GM23338 (cell line): ENCODE measurements at regions not wholly inside any gene's neighbourhood (a gene's known extent, or its start where the extent isn't known, plus 50 kb on each side); places are given as distances from the start of the nearest gene placed in this dataset.

Source experiments
- ATAC-seq: fragments of 200-7000 bp; cut with Tn5 transposase; 3 replicates; pipeline ENCODE4 v1.9.1; 2020
- DNase-seq: peaks from one replicate; pipeline ENCODE4 v3.0.0-alpha.2; 2015; ENCODE audit warnings: low spot score
- H2AFZ ChIP-seq: fragments of 200-600 bp; sonication (generic); 2 replicates; pipeline ENCODE4 v1.8.0; 2016; ENCODE audit warnings: antibody characterized with exemption, mild to moderate bottlenecking, moderate library complexity
- H3F3A ChIP-seq: fragments of 200-600 bp; sonication (generic); replicated peaks from 2 replicates; pipeline ENCODE4 v1.8.0; 2017; ENCODE audit warnings: antibody characterized with exemption, mixed run types, low read depth
- H3K27ac ChIP-seq: fragments of 200-600 bp; sonication (generic); 2 replicates; pipeline ENCODE4 v1.6.1; 2016; ENCODE audit warnings: low read depth
- H3K27me3 ChIP-seq: fragments of 200-600 bp; sonication (generic); 2 replicates; pipeline ENCODE4 v1.8.0; 2016; ENCODE audit warnings: mild to moderate bottlenecking, mixed run types, moderate library complexity; ENCODE audit not compliant: insufficient read depth
- H3K36me3 ChIP-seq: fragments of 200-600 bp; sonication (generic); 2 replicates; pipeline ENCODE4 v1.8.0; 2016; ENCODE audit warnings: mild to moderate bottlenecking; ENCODE audit not compliant: insufficient read depth
- H3K4me1 ChIP-seq: fragments of 200-600 bp; sonication (generic); 2 replicates; pipeline ENCODE4 v1.8.0; 2016; ENCODE audit warnings: mild to moderate bottlenecking, moderate library complexity; ENCODE audit not compliant: insufficient read depth
- H3K4me2 ChIP-seq: fragments of 200-600 bp; sonication (generic); 2 replicates; pipeline ENCODE4 v1.7.1; 2017; ENCODE audit warnings: mixed run types
- H3K4me3 ChIP-seq: fragments of 200-600 bp; sonication (generic); 2 replicates; pipeline ENCODE4 v1.6.1; 2016; ENCODE audit warnings: mixed run types
- H3K79me2 ChIP-seq: fragments of 200-600 bp; sonication (generic); replicated peaks from 2 replicates; pipeline ENCODE4 v1.8.0; 2017; ENCODE audit warnings: mild to moderate bottlenecking; ENCODE audit not compliant: insufficient read depth
- H3K9me2 ChIP-seq: fragments of 200-600 bp; sonication (generic); 2 replicates; pipeline ENCODE4 v1.8.0; 2017; ENCODE audit not compliant: insufficient read depth
- H4K20me1 ChIP-seq: fragments of 200-600 bp; sonication (generic); replicated peaks from 2 replicates; pipeline ENCODE4 v1.8.0; 2017; ENCODE audit warnings: mild to moderate bottlenecking; ENCODE audit not compliant: insufficient read depth
- H3K27ac Mint-ChIP-seq: 2 replicates; pipeline ENCODE4 v1.8.0; 2020; ENCODE audit warnings: inconsistent platforms, mild to moderate bottlenecking, moderate library complexity, mixed read lengths
- H3K27me3 Mint-ChIP-seq: 3 replicates; pipeline ENCODE4 v1.8.0; 2022; ENCODE audit warnings: low read depth, mild to moderate bottlenecking, moderate library complexity, mixed read lengths, inconsistent platforms; ENCODE audit not compliant: insufficient read depth, poor library complexity
- H3K36me3 Mint-ChIP-seq: 3 replicates; pipeline ENCODE4 v1.8.0; 2021; ENCODE audit warnings: low read depth, mild to moderate bottlenecking, inconsistent platforms, moderate library complexity, mixed read lengths
- H3K4me1 Mint-ChIP-seq: 3 replicates; pipeline ENCODE4 v1.8.0; 2020; ENCODE audit warnings: mild to moderate bottlenecking, inconsistent platforms, mixed read lengths
- H3K4me3 Mint-ChIP-seq: 3 replicates; pipeline ENCODE4 v1.8.0; 2021; ENCODE audit warnings: moderate library complexity, mild to moderate bottlenecking, inconsistent platforms, mixed read lengths
- H3K9me3 Mint-ChIP-seq: 3 replicates; pipeline ENCODE4 v1.8.0; 2020; ENCODE audit warnings: moderate library complexity, mild to moderate bottlenecking, inconsistent platforms, mixed read lengths
- CREB1 ChIP-seq: fragments of 250-450 bp; sonication (Bioruptor Pico); IDR thresholded peaks from 2 replicates; pipeline ENCODE4 v1.5.0; 2020; ENCODE audit warnings: low read depth, mild to moderate bottlenecking, moderate library complexity
- EZH2phosphoT487 ChIP-seq: fragments of 200-600 bp; sonication (generic); IDR thresholded peaks from one replicate; pipeline ENCODE4 v1.8.1; 2018; ENCODE audit warnings: antibody characterized with exemption; ENCODE audit not compliant: unreplicated experiment
- NANOG ChIP-seq: IDR thresholded peaks from 2 replicates; pipeline ENCODE4 v1.6.1; 2016; ENCODE audit warnings: antibody characterized with exemption, borderline replicate concordance
- POLR2AphosphoS5 ChIP-seq: IDR thresholded peaks from 2 replicates; pipeline ENCODE4 v1.6.1; 2016; ENCODE audit warnings: antibody characterized with exemption, low read depth
- STAT1 ChIP-seq: IDR thresholded peaks from one replicate; pipeline ENCODE4 v1.6.1; 2016; ENCODE audit warnings: antibody characterized with exemption; ENCODE audit not compliant: unreplicated experiment
- TF ChIP-seq, protein P1 (sequence below), 2 experiments: fragments of 200-600 bp in 1 of 2; sonication (generic) in 1 of 2; conservative IDR thresholded peaks; 2 replicates each; pipeline versions ENCODE4 v1.5.1 to v1.6.1; 2016 to 2017; ENCODE audit warnings: antibody characterized with exemption in 2 of 2, low read depth in 2 of 2, mild to moderate bottlenecking in 2 of 2, moderate library complexity in 1 of 2
- TF ChIP-seq, protein P2 (sequence below): fragments of 250-450 bp; sonication (Bioruptor Pico); IDR thresholded peaks from 2 replicates; pipeline ENCODE4 v1.5.0; 2020; ENCODE audit warnings: mild to moderate bottlenecking, moderate library complexity
- TF ChIP-seq, protein P3 (sequence below): IDR thresholded peaks from 2 replicates; pipeline ENCODE4 v1.6.1; 2016; ENCODE audit warnings: antibody characterized with exemption
- TF ChIP-seq, protein P4 (sequence below): IDR thresholded peaks from one replicate; pipeline ENCODE4 v1.6.1; 2018; ENCODE audit warnings: antibody characterized with exemption; ENCODE audit not compliant: unreplicated experiment

DNA sequence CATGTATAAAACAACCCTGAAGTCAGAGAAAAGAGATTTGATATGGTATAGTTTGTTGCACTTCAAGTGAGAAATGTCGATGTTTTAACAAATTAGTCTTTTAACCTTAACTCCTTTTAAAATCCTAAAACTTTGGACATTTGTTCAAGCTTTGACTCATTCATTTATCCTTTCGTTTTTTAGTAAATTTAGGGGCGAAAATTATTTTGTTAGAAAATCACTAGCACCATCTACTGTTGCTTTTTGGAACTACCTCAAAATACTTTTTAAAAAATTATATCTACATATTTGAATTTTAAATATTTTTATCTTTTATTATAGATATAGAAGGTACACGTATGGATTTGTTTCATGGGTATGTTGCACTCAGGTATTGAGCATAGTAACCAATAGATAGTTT is 165.1 kb upstream of the POF1B start:
- no peaks in the 10 kb centered on the region for H3K36me3 Mint-ChIP-seq
- no peaks in the 10 kb centered on the region for H3K9me3 Mint-ChIP-seq
- no peak overlapping the region for H3K4me3 Mint-ChIP-seq
- Histone ChIP-seq H3F3A (no peaks in the 10 kb centered on the region), H4K20me1 (no peaks in the 10 kb centered on the region), H3K4me3 (no peak overlapping the region), H3K4me1 (peaks cover 3% of the 10 kb centered on the region), H3K79me2 (no peaks in the 10 kb centered on the region), H2AFZ (no peak overlapping the region), H3K4me2 (no peak overlapping the region), H3K27ac (no peak overlapping the region), H3K9me2 (no peaks in the 10 kb centered on the region), H3K27me3 (no peaks in the 10 kb centered on the region), H3K36me3 (no peaks in the 10 kb centered on the region)
- peaks cover 4% of the 10 kb centered on the region; the same call in 2 of the 3 replicates for H3K4me1 Mint-ChIP-seq
- no peaks in the 10 kb centered on the region for H3K27me3 Mint-ChIP-seq
- no peak overlapping the region for H3K27ac Mint-ChIP-seq
- DNase-seq (no peak), ATAC-seq (no peak)
- TF ChIP-seq, protein P1, sequence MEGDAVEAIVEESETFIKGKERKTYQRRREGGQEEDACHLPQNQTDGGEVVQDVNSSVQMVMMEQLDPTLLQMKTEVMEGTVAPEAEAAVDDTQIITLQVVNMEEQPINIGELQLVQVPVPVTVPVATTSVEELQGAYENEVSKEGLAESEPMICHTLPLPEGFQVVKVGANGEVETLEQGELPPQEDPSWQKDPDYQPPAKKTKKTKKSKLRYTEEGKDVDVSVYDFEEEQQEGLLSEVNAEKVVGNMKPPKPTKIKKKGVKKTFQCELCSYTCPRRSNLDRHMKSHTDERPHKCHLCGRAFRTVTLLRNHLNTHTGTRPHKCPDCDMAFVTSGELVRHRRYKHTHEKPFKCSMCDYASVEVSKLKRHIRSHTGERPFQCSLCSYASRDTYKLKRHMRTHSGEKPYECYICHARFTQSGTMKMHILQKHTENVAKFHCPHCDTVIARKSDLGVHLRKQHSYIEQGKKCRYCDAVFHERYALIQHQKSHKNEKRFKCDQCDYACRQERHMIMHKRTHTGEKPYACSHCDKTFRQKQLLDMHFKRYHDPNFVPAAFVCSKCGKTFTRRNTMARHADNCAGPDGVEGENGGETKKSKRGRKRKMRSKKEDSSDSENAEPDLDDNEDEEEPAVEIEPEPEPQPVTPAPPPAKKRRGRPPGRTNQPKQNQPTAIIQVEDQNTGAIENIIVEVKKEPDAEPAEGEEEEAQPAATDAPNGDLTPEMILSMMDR (conservative IDR thresholded peaks at IDR 0.05; ENCODE audit: low read depth in 2 of 2) = peak in 1 of 2 experiments; percentile 36; a peak in 2 of 4 replicates
- TF ChIP-seq STAT1 = no peak
- TF ChIP-seq, protein P2, sequence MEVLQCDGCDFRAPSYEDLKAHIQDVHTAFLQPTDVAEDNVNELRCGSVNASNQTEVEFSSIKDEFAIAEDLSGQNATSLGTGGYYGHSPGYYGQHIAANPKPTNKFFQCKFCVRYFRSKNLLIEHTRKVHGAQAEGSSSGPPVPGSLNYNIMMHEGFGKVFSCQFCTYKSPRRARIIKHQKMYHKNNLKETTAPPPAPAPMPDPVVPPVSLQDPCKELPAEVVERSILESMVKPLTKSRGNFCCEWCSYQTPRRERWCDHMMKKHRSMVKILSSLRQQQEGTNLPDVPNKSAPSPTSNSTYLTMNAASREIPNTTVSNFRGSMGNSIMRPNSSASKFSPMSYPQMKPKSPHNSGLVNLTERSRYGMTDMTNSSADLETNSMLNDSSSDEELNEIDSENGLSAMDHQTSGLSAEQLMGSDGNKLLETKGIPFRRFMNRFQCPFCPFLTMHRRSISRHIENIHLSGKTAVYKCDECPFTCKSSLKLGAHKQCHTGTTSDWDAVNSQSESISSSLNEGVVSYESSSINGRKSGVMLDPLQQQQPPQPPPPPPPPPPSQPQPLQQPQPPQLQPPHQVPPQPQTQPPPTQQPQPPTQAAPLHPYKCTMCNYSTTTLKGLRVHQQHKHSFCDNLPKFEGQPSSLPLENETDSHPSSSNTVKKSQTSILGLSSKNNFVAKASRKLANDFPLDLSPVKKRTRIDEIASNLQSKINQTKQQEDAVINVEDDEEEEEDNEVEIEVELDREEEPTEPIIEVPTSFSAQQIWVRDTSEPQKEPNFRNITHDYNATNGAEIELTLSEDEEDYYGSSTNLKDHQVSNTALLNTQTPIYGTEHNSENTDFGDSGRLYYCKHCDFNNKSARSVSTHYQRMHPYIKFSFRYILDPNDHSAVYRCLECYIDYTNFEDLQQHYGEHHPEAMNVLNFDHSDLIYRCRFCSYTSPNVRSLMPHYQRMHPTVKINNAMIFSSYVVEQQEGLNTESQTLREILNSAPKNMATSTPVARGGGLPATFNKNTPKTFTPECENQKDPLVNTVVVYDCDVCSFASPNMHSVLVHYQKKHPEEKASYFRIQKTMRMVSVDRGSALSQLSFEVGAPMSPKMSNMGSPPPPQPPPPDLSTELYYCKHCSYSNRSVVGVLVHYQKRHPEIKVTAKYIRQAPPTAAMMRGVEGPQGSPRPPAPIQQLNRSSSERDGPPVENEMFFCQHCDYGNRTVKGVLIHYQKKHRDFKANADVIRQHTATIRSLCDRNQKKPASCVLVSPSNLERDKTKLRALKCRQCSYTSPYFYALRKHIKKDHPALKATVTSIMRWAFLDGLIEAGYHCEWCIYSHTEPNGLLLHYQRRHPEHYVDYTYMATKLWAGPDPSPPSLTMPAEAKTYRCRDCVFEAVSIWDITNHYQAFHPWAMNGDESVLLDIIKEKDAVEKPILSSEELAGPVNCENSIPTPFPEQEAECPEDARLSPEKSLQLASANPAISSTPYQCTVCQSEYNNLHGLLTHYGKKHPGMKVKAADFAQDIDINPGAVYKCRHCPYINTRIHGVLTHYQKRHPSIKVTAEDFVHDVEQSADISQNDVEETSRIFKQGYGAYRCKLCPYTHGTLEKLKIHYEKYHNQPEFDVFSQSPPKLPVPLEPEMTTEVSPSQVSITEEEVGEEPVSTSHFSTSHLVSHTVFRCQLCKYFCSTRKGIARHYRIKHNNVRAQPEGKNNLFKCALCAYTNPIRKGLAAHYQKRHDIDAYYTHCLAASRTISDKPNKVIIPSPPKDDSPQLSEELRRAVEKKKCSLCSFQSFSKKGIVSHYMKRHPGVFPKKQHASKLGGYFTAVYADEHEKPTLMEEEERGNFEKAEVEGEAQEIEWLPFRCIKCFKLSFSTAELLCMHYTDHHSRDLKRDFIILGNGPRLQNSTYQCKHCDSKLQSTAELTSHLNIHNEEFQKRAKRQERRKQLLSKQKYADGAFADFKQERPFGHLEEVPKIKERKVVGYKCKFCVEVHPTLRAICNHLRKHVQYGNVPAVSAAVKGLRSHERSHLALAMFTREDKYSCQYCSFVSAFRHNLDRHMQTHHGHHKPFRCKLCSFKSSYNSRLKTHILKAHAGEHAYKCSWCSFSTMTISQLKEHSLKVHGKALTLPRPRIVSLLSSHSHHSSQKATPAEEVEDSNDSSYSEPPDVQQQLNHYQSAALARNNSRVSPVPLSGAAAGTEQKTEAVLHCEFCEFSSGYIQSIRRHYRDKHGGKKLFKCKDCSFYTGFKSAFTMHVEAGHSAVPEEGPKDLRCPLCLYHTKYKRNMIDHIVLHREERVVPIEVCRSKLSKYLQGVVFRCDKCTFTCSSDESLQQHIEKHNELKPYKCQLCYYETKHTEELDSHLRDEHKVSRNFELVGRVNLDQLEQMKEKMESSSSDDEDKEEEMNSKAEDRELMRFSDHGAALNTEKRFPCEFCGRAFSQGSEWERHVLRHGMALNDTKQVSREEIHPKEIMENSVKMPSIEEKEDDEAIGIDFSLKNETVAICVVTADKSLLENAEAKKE = no peak
- TF ChIP-seq NANOG = no peak
- TF ChIP-seq, protein P3, sequence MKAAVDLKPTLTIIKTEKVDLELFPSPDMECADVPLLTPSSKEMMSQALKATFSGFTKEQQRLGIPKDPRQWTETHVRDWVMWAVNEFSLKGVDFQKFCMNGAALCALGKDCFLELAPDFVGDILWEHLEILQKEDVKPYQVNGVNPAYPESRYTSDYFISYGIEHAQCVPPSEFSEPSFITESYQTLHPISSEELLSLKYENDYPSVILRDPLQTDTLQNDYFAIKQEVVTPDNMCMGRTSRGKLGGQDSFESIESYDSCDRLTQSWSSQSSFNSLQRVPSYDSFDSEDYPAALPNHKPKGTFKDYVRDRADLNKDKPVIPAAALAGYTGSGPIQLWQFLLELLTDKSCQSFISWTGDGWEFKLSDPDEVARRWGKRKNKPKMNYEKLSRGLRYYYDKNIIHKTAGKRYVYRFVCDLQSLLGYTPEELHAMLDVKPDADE = no peak
- TF ChIP-seq POLR2AphosphoS5 = no peak
- no peak for TF ChIP-seq CREB1 (CRISPR knock-in tag)
- TF ChIP-seq EZH2phosphoT487 = no peak
- TF ChIP-seq, protein P4, sequence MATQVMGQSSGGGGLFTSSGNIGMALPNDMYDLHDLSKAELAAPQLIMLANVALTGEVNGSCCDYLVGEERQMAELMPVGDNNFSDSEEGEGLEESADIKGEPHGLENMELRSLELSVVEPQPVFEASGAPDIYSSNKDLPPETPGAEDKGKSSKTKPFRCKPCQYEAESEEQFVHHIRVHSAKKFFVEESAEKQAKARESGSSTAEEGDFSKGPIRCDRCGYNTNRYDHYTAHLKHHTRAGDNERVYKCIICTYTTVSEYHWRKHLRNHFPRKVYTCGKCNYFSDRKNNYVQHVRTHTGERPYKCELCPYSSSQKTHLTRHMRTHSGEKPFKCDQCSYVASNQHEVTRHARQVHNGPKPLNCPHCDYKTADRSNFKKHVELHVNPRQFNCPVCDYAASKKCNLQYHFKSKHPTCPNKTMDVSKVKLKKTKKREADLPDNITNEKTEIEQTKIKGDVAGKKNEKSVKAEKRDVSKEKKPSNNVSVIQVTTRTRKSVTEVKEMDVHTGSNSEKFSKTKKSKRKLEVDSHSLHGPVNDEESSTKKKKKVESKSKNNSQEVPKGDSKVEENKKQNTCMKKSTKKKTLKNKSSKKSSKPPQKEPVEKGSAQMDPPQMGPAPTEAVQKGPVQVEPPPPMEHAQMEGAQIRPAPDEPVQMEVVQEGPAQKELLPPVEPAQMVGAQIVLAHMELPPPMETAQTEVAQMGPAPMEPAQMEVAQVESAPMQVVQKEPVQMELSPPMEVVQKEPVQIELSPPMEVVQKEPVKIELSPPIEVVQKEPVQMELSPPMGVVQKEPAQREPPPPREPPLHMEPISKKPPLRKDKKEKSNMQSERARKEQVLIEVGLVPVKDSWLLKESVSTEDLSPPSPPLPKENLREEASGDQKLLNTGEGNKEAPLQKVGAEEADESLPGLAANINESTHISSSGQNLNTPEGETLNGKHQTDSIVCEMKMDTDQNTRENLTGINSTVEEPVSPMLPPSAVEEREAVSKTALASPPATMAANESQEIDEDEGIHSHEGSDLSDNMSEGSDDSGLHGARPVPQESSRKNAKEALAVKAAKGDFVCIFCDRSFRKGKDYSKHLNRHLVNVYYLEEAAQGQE = no peak
